22Rv1 (cell line): ENCODE measurements at regions not wholly inside any gene's neighbourhood (a gene's known extent, or its start where the extent isn't known, plus 50 kb on each side); places are given as distances from the start of the nearest gene placed in this dataset.

Experiments used
- ZFX ChIP-seq: fragments of 450-650 bp; IDR thresholded peaks from 2 replicates; pipeline ENCODE4 v1.6.1; 2017; ENCODE audit warnings: antibody characterized with exemption, borderline replicate concordance
- TF ChIP-seq, protein P1 (sequence below): fragments of 450-650 bp; IDR thresholded peaks from 2 replicates; pipeline ENCODE4 v1.5.1; 2017; ENCODE audit warnings: mild to moderate bottlenecking

GRCh38 chr12:91414636-91415035 is 232.0 kb upstream of the DCN start:
- TF ChIP-seq, protein P1, sequence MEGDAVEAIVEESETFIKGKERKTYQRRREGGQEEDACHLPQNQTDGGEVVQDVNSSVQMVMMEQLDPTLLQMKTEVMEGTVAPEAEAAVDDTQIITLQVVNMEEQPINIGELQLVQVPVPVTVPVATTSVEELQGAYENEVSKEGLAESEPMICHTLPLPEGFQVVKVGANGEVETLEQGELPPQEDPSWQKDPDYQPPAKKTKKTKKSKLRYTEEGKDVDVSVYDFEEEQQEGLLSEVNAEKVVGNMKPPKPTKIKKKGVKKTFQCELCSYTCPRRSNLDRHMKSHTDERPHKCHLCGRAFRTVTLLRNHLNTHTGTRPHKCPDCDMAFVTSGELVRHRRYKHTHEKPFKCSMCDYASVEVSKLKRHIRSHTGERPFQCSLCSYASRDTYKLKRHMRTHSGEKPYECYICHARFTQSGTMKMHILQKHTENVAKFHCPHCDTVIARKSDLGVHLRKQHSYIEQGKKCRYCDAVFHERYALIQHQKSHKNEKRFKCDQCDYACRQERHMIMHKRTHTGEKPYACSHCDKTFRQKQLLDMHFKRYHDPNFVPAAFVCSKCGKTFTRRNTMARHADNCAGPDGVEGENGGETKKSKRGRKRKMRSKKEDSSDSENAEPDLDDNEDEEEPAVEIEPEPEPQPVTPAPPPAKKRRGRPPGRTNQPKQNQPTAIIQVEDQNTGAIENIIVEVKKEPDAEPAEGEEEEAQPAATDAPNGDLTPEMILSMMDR, result no peak
- no peak for TF ChIP-seq ZFX
